NAMALWA (cell line): ENCODE measurements at regions not wholly inside any gene's neighbourhood (a gene's known extent, or its start where the extent isn't known, plus 50 kb on each side); places are given as distances from the start of the nearest gene placed in this dataset.

Experiments
- DNase-seq: peaks from one replicate; pipeline ENCODE4 v3.0.0-alpha.2; 2015; ENCODE audit warnings: low spot score

DNA sequence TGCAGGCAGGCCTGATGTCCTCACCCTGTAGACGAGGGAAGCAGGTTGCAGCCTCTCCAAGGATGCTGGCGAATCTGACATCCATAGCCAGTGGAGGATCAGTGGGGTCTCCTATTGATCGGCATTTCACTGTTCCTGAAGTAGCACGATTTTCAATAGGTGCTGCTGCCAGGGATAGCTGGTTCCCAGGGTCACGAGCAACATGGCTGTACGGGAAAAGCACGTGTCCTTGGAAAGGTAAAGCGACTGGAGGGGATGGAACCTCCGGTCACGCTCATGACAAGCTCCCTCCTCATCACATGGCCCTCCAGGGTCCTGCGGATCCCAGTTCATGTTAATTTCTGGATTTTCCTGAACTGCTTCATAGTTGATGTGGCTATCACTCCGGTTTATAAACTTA lies 373.7 kb upstream of the SMIM21 start:
- no peak for DNase-seq

DNA sequence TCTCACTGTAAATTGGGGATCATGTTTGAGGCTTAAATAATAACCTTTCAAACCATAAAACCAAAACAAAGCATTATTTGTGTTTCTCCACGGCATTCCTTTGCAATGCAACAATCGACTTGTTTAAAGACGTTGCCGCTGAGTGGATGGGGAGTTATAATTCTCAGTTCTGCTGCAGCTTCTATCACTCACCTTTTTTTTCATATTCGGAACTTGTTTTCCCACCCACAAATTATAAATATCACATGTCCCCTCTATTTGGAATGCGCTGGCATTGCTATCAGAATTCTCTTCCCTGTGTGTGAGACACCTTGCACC lies 372.8 kb upstream of the SMIM21 start:
- DNase-seq = no peak

DNA sequence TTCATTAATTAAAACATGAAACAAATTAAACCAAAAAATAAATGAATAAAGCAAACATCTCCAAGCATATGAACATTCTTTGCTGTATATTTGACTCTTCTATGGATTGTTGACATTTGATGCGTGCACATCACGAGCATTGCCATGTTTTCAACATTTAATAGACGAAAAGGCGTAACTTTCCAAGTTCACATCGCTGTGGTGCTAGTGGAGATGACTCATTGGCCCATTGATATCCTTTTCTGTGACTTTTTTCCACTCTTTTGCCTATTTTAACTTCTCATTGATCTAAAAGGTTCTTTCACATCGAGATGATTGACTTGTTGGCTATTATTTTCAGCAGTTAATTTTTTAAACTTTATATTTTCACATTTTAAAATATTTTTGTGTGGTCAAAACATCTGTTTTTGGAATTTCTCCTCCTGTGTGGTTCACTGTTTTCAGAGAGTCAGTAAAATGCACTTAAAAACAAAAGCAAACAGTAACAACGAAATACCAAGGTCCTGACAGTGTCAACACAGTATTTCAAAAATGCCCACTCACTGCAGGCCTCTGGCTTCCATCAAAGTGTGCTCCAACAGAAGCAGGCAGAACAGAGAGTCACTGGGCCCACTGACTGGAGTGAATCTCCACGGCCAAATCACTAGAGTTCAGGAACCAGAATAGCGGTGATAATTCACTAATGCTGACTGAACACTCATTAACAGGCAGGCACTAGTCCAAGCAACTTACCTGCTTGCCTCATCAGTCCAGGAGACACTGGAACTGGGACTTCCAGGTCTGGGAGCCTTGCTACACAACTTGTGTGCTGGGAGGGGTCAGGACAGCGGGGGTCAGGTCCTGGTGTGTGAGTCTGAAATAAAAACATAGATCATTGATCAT lies 372.2 kb upstream of the SMIM21 start:
- DNase-seq = no peak

DNA sequence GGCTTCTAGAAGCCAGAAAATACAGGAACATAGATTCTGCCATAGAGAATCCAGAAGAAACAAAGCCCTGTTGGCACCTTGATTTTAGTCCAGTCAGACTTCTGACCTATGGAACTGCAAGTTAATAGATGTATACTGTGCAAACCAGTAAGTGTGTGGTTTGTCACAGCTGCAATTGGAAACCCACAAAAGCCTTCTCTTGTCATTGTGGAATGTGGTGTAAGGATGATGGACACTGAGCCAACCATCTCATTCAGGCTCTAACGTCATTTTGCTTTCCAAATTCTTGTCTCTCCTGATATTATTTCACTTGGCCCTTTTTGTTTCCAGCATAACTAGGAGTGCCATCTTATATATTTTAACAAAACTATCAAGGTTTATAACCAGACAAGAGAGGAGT lies 369.5 kb upstream of the SMIM21 start:
- no peak for DNase-seq

DNA sequence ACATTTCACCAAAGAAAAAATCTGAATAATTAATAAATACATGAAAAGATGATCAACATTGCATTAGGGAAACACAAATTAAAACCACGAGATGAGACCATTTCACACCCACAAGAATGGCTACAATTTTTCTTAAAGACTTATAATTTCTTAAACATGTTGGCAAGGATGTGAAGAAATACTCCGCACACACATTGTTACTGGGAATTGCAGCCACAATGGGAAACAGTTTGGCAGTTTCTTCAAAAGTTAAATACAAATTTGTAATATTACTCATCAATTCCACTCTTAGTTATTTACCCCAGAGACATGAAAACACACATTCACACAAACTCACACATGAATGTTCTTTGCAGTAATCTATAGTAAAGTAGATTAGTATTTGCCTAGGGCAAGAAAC lies 363.3 kb upstream of the SMIM21 start:
- DNase-seq = no peak

DNA sequence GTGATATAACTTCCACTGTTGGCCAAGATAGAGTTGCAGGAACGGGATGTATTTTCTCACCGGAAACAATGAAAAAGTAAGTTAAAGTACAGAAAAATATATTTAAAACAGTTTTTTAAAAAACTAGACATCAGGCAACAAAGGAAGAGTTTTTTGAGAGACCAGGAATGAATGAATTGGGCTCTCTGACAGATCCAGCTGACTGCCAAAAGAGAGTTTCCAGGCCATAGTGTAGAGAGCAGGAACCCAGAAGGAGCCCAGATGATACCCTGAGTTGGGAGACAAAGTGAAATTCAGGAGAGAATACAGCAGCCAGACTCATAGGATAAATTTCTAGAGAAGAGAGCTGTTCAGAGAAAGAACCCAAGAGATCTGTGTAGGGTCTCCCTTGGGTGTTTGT lies 362.6 kb upstream of the SMIM21 start:
- DNase-seq = no peak

DNA sequence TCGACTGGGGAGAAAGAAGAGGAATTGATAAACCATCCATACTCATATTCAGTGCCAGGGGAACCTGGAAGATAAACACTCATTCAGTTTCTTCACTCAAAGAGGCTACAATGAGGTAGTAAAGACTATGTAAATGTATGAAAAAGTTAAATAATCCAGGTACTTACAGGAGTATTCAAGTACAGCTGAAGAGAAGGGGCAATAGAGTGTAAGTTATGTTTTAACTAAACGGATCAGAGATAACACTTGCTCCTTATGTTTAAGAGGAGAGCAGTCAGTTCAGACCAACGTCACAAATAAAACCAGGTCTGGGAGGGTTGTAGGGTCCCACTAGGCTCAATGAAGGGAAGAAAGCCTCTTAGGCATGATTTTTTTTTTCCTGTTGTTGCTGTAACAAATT lies 358.3 kb upstream of the SMIM21 start:
- DNase-seq = no peak

DNA sequence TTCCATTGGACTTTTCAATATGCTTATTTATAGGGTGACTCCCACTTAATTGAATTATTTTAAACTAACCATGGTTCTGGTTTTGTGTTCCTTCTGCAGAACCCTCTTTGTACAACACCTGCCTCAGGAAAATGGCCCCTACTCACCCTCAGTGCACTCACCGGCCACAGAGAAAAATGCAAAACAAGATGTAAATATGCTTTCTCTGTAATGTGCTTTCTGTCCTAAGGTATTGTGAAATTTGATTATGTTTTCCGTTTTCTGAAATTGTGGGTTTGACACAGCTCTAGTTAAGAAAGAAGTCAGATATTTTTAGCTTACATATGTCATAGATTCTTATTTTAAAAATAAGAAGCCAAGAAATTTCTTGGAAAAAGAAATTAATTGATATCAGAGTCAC lies 357.7 kb upstream of the SMIM21 start:
- no peak for DNase-seq

DNA sequence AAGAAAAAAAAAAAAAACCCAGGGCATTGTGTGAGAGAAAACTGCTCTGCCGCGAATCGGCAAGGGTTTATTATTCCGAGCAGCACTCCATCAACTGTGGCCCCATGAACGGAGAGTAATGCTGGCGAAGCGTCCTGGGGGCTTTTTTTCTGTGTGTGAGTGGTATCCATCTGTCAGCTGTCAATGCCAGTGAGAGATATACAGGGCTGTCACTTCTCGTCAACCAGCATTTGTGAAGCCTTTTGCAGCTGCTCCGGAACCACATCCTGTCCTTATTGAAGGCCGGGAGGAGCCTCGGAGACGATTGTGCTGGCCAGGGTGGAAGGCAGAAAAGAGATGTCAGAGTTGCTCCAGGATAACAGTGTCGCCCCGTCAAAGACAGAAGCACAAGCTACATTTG lies 356.9 kb upstream of the SMIM21 start:
- no peak for DNase-seq

DNA sequence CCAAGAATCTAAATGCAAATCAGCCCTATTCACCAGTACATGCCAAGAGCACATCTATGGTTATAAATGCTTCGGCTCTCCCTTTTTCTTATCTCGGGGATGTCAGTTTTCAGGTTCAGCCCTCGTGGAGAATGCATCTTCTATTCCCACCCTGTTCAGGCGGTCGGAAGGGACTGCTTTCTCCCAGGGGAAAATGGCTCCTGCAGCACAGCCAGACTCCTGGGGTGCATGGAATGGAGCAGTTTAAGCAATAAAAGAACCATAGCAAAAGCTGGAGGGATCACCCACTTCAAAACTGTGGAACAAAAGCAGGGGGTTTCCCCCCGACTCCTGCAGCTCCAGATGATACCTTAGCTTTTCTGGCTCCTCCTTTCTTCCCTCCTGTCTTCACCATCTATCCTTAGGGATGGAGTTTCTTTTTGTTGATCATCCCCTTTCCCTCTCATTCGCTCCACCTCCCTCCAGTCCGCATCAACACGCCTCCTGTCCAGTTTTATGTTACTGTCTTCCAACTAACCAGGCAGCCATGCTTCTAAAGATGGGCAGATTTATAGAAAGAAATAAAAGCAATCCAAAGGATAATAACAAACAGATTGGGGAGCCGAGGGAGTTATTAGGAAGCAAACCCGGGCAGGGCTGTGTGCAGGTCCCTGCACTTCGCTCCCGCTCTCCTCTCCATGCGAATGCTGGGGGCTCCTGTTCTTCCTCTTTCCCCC lies 356.2 kb upstream of the SMIM21 start:
- DNase-seq = no peak

DNA sequence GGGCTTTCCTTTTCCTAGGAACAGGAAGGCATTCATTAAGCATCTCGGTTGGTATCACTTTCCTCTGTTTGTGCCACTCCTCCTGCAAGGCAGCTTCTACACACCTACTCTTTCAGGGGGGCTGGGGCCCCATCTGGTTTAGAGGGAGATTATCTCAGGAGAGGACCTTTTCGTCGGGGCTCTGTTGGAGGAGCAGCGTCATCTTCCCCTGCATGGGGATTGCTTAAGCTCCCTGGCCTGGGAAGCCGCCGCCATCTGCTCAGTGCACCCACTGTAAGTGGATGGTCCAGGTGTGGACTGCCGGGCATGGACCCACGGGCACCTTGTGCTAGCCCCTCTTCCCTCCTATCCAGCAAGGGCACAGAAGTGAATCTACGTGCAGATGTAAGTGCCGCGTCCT lies 355.3 kb upstream of the SMIM21 start:
- DNase-seq = no peak

DNA sequence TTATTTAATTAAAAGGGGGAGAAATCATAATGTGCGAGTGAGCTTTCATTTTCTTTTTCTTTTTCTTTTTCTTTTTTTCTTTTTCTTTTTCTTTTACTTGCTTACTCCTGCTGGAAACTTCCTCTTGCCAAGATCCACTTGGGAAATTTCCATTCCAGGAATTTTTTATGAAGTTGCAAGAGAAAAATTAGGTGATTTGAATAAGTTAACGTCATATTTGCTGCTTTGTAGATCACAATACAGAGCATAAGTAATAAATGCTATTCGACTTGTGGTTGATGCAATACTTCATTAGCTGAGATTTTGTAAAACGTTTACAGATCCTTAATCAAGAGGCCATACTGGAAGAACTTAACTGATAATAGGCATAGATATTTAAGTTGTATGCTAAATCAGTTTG lies 354.7 kb upstream of the SMIM21 start:
- no peak for DNase-seq

DNA sequence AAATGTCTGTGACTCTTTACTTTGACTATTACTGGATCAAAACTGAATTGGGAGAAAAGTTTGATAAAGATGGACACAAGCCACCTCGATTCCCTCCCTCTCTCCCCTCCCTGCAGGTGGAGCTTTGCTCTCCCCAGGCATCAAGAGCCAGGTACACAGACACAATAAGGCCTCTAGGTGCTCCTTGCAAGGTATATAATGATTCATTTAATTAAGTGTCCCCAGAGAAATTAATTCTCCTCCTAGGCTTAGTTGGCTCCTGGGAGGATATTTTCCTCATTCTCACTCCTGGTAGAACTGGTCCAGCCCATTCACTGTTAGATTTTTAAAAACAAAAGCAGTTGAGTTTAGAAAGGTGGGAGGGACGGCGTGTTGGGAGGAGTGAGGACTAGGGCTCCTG lies 352.4 kb upstream of the SMIM21 start:
- no peak for DNase-seq

DNA sequence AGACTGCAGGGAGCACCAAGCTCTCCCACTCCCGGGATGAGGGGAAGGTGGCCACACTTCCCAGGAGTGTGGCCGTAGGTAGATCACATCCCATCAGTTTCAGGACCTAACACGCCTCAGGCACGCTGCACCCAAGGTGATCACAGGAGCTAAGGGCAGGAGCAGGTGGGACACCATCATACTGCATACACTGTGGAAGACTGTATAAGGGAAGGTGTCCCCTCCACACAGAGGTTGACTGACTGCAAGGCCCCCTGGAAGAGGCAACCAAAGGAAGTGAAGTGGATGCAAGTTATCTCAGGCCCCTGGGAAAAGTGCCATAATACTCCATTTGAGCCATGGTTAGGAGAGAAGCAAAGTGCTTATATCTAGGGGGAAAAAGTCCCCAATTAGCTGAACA lies 351.9 kb upstream of the SMIM21 start:
- DNase-seq = no peak

DNA sequence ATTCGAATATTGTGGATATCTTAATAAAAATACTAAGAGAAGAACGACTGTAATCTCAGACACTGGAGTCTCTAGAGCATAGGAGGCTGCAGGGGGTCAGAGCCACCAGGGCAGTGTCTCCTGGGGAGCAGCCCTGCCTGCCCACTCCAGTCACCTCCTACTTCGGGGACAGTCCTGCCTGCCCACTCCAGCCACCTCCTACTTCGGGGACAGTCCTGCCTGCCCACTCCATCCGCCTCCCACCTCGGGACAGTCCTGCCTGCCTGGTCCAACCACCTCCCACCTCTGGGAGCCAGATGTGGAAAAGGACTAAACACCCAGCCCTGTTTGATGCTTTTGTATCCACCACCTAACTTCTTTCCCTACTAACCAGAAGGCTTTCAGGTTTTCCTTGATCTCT lies 350.1 kb upstream of the SMIM21 start:
- DNase-seq = no peak

DNA sequence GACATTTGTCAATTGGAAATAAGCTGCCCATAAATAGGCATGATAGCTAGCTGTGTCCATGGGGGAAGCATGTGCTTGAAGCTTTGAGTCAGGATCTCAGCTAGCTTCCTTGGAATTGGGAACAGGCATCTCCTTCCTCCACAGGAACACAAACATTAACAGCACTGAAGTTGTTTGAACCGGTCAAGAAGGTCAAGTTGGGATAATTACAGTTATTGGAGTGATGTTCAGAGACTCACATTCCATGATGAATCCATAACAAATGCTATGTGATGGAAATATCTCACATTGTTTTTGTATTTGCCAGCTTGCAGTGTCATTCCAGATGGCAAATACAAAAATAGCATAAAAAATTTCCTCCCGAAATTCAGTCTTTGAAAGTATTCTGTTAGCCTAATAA lies 347.6 kb upstream of the SMIM21 start:
- no peak for DNase-seq

DNA sequence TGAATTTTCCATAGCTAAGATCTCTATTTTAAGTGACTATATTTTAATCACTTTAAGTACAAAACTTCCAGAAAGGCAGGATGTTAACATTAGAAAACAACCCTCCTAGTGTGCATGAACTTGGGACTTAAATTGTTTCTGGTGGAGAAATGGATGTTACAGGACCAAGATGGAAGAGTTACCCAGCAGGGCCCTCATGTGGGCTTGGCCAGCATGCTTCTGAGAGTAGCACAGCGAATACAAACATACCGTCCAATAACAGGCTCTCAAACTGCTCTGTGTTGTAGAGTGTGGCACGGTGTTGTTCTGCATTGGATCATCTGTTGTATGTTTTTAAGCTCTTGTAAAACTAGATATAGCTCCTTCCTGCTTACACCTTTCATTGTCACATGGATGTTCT lies 346.1 kb upstream of the SMIM21 start:
- no peak for DNase-seq

DNA sequence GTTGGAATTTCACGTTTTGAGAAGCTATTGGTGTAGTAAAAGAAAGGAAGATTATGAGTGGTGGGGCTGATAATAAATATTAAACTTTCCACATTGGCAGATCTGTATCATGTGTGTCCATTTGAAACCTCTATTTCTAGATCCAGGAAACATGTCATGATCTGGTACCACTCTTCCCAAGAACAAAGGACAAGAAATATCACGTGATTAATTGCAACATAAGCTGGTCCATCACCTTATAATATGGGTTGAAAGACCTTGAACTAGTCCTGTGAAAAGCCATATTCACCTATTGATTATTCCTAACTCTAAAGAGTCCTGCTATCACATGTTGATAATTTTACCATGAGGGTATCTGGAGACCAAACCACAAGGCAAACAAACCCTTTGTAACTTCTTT lies 335.3 kb upstream of the SMIM21 start:
- DNase-seq = no peak

DNA sequence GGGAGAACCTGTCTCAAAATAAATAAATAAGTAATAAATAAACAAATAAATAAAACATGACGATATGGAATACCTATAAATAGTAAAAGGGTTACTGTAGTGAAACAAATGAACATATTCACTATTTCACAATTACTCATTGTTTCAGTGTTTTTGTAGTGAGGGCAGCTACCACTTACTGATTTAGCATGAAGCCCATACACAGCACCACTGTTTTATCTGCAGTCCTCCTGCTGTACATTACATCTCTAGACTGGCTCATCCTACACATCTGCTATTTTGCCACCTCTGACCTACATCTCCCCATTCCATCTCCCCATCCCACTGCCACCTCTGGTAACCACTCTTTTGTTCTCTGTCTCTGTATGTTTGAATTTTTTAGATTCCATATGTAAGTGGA lies 332.7 kb upstream of the SMIM21 start:
- DNase-seq = no peak

DNA sequence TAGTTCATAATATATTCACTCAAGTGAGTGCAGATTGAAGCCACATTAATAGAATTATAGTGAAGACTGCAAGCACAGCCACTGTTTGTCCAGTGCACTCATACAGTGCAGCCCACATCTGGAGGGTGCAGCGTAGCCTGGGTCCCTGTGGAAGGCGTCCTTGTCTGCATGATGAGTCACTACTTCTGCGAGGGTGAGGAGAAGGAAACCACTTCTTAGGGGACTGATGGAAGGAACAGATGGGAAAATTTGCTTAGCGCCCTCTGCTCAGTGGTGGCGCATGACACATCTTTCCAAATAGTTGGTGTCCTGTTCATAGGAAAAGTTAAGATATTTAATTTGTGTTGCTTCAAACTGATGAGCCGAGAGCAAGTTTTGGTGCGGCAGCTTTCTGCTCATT lies 330.4 kb upstream of the SMIM21 start:
- DNase-seq = no peak

DNA sequence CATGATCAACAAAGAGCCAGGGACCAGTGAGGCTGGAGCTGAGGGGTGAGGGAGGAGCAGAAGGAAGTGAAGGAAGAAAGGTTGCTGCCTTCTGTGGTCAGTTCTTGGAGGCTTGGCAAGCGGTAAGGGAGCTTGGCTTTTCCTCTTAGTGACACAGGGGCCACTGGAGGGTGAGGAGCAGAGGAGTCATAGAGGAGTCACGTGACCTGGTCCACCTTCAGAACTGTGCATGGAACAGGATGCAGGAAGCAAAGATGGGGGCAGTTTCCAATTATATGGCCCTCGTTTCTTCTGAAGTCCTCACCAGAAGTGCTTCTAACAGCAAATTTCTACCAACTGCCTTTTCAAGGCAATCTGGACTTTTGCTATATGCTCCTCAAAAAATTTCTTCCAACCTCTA lies 326.9 kb upstream of the SMIM21 start:
- no peak for DNase-seq

DNA sequence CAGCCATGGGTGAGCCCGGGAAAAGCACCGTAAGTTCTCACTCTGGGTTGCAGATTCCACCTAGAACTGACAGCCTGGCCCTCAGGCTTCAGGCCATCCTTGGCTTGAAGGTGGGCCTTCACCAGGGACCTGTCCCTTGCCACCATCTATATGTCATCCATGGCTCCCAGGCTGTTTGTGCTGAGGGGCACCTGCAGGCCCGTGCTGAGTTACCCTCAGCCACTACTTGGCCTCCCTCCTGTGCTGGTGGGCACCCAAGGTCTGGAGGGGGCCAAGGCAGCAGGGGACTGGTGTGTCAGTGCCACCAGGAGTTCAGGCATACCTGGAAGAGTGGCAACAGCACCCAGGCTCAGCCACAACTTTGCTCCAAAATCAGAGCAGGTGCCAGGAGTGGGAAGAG lies 326.2 kb upstream of the SMIM21 start:
- DNase-seq = no peak

DNA sequence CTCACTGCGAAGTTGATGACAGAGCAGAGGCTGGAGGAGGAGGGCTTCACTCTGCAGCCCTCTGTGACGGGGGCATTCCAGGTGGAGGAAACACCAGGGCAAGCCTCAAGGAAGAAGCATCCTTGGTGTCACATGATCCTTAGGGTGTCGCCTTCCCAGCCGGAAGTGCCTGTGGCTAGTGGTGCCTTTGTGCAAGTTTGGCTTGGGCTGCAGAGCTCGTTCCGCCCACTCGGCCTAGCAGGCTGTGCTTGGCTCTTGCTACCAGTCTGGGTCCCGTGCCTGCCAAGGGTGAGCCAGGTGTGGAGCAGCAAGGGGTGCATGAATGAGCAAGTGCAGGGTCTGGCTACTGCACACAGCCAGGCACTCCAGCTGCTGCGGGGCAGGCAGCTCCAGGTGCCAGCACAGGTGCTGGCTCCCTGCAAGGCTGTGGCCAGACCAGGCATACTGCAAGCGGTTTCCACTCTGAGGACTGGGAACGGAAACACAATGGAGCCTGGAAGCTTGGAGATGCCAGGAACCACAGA lies 325.3 kb upstream of the SMIM21 start:
- no peak for DNase-seq

DNA sequence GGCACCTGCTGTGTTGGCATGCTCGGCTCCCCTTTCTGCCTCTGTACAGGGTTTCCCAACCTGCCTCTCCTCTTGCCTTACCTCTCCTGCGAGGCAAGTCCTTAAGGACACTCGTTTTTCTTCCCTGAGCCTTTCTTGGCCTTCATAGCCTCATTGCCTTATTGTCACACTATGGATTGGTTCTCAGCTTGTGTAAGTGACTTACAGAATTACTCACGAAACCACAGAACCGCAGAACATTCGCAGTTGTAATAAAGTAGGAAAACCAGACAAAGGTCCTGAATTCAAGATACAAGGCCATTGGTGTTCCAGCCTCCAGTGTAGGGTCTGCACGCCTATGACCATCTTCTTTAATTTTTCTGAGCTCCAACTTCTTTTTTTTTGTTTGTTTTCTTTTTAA lies 317.6 kb upstream of the SMIM21 start:
- no peak for DNase-seq
